IMR-90 (cell line): ENCODE measurements at regions not wholly inside any gene's neighbourhood (a gene's known extent, or its start where the extent isn't known, plus 50 kb on each side); places are given as distances from the start of the nearest gene placed in this dataset.
"Not testable (repeated sequence)": the region's sequence is repeated elsewhere in the genome, so short reads cannot be mapped to it uniquely, and the experiment has no call there.

Source experiments
- ATAC-seq: fragments of 200-7000 bp; cut with Tn5 transposase; 2 replicates; pipeline ENCODE4 v1.9.1; 2020; ENCODE audit warnings: low read depth, mild to moderate bottlenecking, moderate library complexity
- BruUV-seq: library from RNA; stranded (reverse); fragments of 400-500 nt; replicated peaks from 2 replicates; lab custom pipeline; 2021; lab: Mats Ljungman, UMichigan
- CTCF ChIA-PET: fragments of 300-600 bp; formaldehyde crosslinking; extraction: SDS; loops from one replicate; lab custom pipeline; 2021; ENCODE audit warnings: antibody characterized with exemption; lab: Yijun Ruan, JAX
- POLR2A ChIA-PET: fragments of 300-600 bp; sonication (Branson Sonifier 250); formaldehyde crosslinking; loops from one replicate; lab custom pipeline; 2022; ENCODE audit warnings: antibody characterized with exemption; ENCODE audit not compliant: unreplicated experiment; lab: Charles Lee
- DNase-seq: peaks from one replicate; pipeline ENCODE4 v3.0.0; 2013
- H2AFZ ChIP-seq: replicated peaks from 2 replicates; pipeline ENCODE3; 2013; ENCODE audit warnings: low read length, mild to moderate bottlenecking; ENCODE audit not compliant: poor library complexity
- H2AK5ac ChIP-seq: 2 replicates; pipeline ENCODE4 v1.6.1; 2013; ENCODE audit warnings: low read depth, low read length, inconsistent platforms
- H2AK9ac ChIP-seq: replicated peaks from 2 replicates; pipeline ENCODE3; 2013; ENCODE audit warnings: mild to moderate bottlenecking, low read depth, low read length, moderate library complexity; ENCODE audit not compliant: poor library complexity
- H2BK120ac ChIP-seq: 2 replicates; pipeline ENCODE4 v1.6.1; 2013; ENCODE audit warnings: low read depth, low read length, inconsistent platforms
- H2BK15ac ChIP-seq: 3 replicates; pipeline ENCODE4 v1.6.1; 2013; ENCODE audit warnings: low read depth, low read length, inconsistent platforms
- H2BK20ac ChIP-seq: 2 replicates; pipeline ENCODE4 v1.6.1; 2013; ENCODE audit warnings: low read depth, mild to moderate bottlenecking, inconsistent platforms, low read length, moderate library complexity
- H2BK5ac ChIP-seq: 2 replicates; pipeline ENCODE4 v1.6.1; 2013; ENCODE audit warnings: mild to moderate bottlenecking, low read depth, low read length, inconsistent platforms; ENCODE audit not compliant: poor library complexity, severe bottlenecking
- H3K14ac ChIP-seq: replicated peaks from 2 replicates; pipeline ENCODE4 v1.6.1; 2013; ENCODE audit warnings: low read depth, low read length, inconsistent platforms
- H3K18ac ChIP-seq: 2 replicates; pipeline ENCODE4 v1.6.1; 2013; ENCODE audit warnings: low read depth, low read length, control low read depth
- H3K23ac ChIP-seq: 2 replicates; pipeline ENCODE4 v1.6.1; 2013; ENCODE audit warnings: low read depth, low read length, inconsistent platforms
- H3K27ac ChIP-seq: 2 replicates; pipeline ENCODE4 v1.5.1; 2013; ENCODE audit warnings: mild to moderate bottlenecking, control low read depth, low read length; ENCODE audit not compliant: insufficient read depth
- H3K27me3 ChIP-seq: 2 replicates; pipeline ENCODE4 v1.6.1; 2013; ENCODE audit warnings: low read length; ENCODE audit not compliant: control insufficient read depth, insufficient read depth
- H3K36me3 ChIP-seq: 2 replicates; pipeline ENCODE4 v1.6.1; 2013; ENCODE audit warnings: low read length, mixed read lengths; ENCODE audit not compliant: control insufficient read depth, insufficient read depth
- H3K4ac ChIP-seq: 2 replicates; pipeline ENCODE4 v1.6.1; 2013; ENCODE audit warnings: low read depth, low read length, inconsistent platforms
- H3K4me1 ChIP-seq: 2 replicates; pipeline ENCODE4 v1.6.1; 2013; ENCODE audit warnings: low read length, mixed read lengths; ENCODE audit not compliant: control insufficient read depth, insufficient read depth
- H3K4me2 ChIP-seq: 2 replicates; pipeline ENCODE4 v1.6.1; 2013; ENCODE audit warnings: low read depth, mild to moderate bottlenecking, control low read depth, low read length, moderate library complexity
- H3K4me3 ChIP-seq: 2 replicates; pipeline ENCODE4 v1.5.1; 2013; ENCODE audit warnings: low read depth, mild to moderate bottlenecking, control low read depth, low read length, moderate library complexity; ENCODE audit not compliant: insufficient read depth
- H3K56ac ChIP-seq: 2 replicates; pipeline ENCODE4 v1.6.1; 2013; ENCODE audit warnings: low read length, inconsistent platforms; ENCODE audit not compliant: insufficient read depth; ENCODE audit errors: extremely low read depth
- H3K79me1 ChIP-seq, 2 experiments: 2 replicates each; pipeline ENCODE4 v1.6.1; 2013; ENCODE audit warnings: low read length in 2 of 2, inconsistent platforms in 1 of 2, low read depth in 1 of 2
- H3K9ac ChIP-seq: 2 replicates; pipeline ENCODE4 v1.6.1; 2013; ENCODE audit warnings: low read depth, low read length, control low read depth
- H3K9me1 ChIP-seq: 2 replicates; pipeline ENCODE4 v1.6.1; 2013; ENCODE audit warnings: low read length, inconsistent platforms; ENCODE audit not compliant: insufficient read depth
- H3K9me3 ChIP-seq: 2 replicates; pipeline ENCODE4 v1.6.1; 2013; ENCODE audit warnings: low read length; ENCODE audit not compliant: control insufficient read depth, insufficient read depth
- H4K20me1 ChIP-seq: 2 replicates; pipeline ENCODE4 v1.6.1; 2013; ENCODE audit warnings: low read length, inconsistent platforms; ENCODE audit not compliant: insufficient read depth
- H4K5ac ChIP-seq: 2 replicates; pipeline ENCODE4 v1.6.1; 2013; ENCODE audit warnings: mild to moderate bottlenecking, low read depth, low read length, control low read depth
- H4K8ac ChIP-seq, 2 experiments: 2 replicates each; pipeline ENCODE4 v1.6.1; 2013; ENCODE audit warnings: low read depth in 2 of 2, low read length in 2 of 2, control low read depth in 1 of 2, inconsistent platforms in 1 of 2
- H4K91ac ChIP-seq: 2 replicates; pipeline ENCODE4 v1.6.1; 2013; ENCODE audit warnings: low read depth, low read length, inconsistent platforms; ENCODE audit not compliant: insufficient read depth
- WGBS, 2 experiments: methylation state at CpG; one replicate each; pipeline versions ENCODE4 v1.1.5 to v1.1.7; 2013; ENCODE audit warnings: missing lambda C conversion rate in 2 of 2; ENCODE audit not compliant: insufficient read length in 1 of 2; ENCODE audit errors: extremely low coverage in 2 of 2; 5-methylcytosine and 5-hydroxymethylcytosine counted together
- dilution Hi-C: fragments of 300-500 bp; cut with HindIII; formaldehyde crosslinking; loops from one replicate; pipeline ENCODE4 v1.14.3; 2018; ENCODE audit warnings: low sequenced_read_pairs; ENCODE audit not compliant: unreplicated experiment
- in situ Hi-C: fragments of 300-500 bp; cut with MboI; formaldehyde crosslinking; loops from 3 replicates; pipeline ENCODE4 v1.14.3; 2019; ENCODE audit warnings: low sequenced_read_pairs, inconsistent platforms, mixed read lengths
- intact Hi-C: fragments of 100-400 bp; cut with micrococcal nuclease; formaldehyde crosslinking; loops from 2 replicates; pipeline ENCODE4 v1.10.0; 2022

DNA sequence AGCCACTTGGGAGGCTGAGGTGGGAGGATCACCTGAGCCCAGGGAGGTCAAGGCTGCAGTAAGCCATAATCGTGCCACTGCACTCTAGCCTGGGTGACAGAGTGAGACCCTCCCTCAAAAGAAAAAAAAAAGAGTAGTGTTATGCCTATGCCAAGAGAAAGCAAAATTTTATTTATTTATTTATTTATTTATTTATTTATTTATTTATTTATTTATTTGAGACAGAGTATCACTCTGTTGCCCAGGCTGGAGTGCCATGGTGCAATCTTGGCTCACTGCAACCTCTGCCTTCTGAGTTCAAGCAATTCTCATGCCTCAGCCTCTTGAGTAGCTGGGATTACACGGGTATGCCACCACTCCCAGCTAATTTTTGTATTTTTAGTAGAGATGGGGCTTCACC lies 72.6 kb upstream of the RAPGEF2 start:
- H4K8ac ChIP-seq, H2AK9ac ChIP-seq, H3K14ac ChIP-seq, BruUV-seq, ATAC-seq, H3K36me3 ChIP-seq, intact Hi-C loops, H2AFZ ChIP-seq, H3K27me3 ChIP-seq, H3K4me2 ChIP-seq, H4K5ac ChIP-seq, H2BK5ac ChIP-seq, H3K18ac ChIP-seq, POLR2A ChIA-PET, H3K79me1 ChIP-seq, H3K9me3 ChIP-seq, H2BK15ac ChIP-seq, H4K20me1 ChIP-seq, H3K4me3 ChIP-seq, H3K23ac ChIP-seq, H2BK120ac ChIP-seq, H2BK20ac ChIP-seq, H3K27ac ChIP-seq, dilution Hi-C loops, in situ Hi-C loops, H3K56ac ChIP-seq, H3K9ac ChIP-seq, H3K4ac ChIP-seq, DNase-seq, H3K4me1 ChIP-seq, H2AK5ac ChIP-seq, H4K91ac ChIP-seq, H3K9me1 ChIP-seq: not testable (repeated sequence)
- CTCF ChIA-PET = interaction anchor here (1.0 kb wide), 1 partner anchor 18 kb away, joined by 3 read pairs; no protein-coding TSS in a partner anchor
- no CpG with 5 or more reads among the region's 2 CpGs for WGBS, 2 experiments
